Jurkat, Clone E6-1 (cell line): ENCODE measurements at regions not wholly inside any gene's neighbourhood (a gene's known extent, or its start where the extent isn't known, plus 50 kb on each side); places are given as distances from the start of the nearest gene placed in this dataset.

Source experiments
- DNase-seq: peaks from one replicate; pipeline ENCODE4 v3.0.0-alpha.2; 2011; ENCODE audit warnings: low read depth, low spot score
- H3K4me3 ChIP-seq: 2 replicates; pipeline ENCODE4 v1.5.1; 2011; ENCODE audit warnings: mild to moderate bottlenecking, low read length, control low read depth, moderate library complexity

GRCh38 chr5:103435136-103435889 is 127.3 kb downstream of the NUDT12 start:
- H3K4me3 ChIP-seq, result no peak overlapping the region
- DNase-seq, result no peak

GRCh38 chr5:103434057-103434456 is 128.5 kb downstream of the NUDT12 start:
- no peak for DNase-seq
- no peak overlapping the region for H3K4me3 ChIP-seq

- DNase-seq, result no peak
- no peak overlapping the region for H3K4me3 ChIP-seq
Measured at GRCh38 chr5:103433211-103433610, 129.4 kb downstream of the NUDT12 start.

- H3K4me3 ChIP-seq, result no peak overlapping the region
- no peak for DNase-seq
Measured at GRCh38 chr5:103428923-103429322, 133.7 kb downstream of the NUDT12 start.

GRCh38 chr5:103428411-103428871 is 134.1 kb downstream of the NUDT12 start:
- H3K4me3 ChIP-seq, result no peak overlapping the region
- no peak for DNase-seq

- H3K4me3 ChIP-seq, result no peak overlapping the region
- DNase-seq, result no peak
Measured at GRCh38 chr5:103427326-103427725, 135.3 kb downstream of the NUDT12 start.

GRCh38 chr5:103425686-103426454 is 136.7 kb downstream of the NUDT12 start:
- H3K4me3 ChIP-seq, result no peak overlapping the region
- no peak for DNase-seq

GRCh38 chr5:103424453-103425205 is 138.0 kb downstream of the NUDT12 start:
- H3K4me3 ChIP-seq, result no peak overlapping the region
- no peak for DNase-seq

- no peak for DNase-seq
- no peak overlapping the region for H3K4me3 ChIP-seq
Measured at GRCh38 chr5:103424026-103424425, 138.6 kb downstream of the NUDT12 start.

GRCh38 chr5:103422756-103423155 is 139.8 kb downstream of the NUDT12 start:
- DNase-seq, result no peak
- no peak overlapping the region for H3K4me3 ChIP-seq

GRCh38 chr5:103414604-103415003 is 148.0 kb downstream of the NUDT12 start:
- no peak for DNase-seq
- H3K4me3 ChIP-seq, result no peak overlapping the region

- DNase-seq, result no peak
- no peak overlapping the region for H3K4me3 ChIP-seq
Measured at GRCh38 chr5:103411711-103412110, 150.9 kb downstream of the NUDT12 start.

- DNase-seq, result no peak
- H3K4me3 ChIP-seq, result no peak overlapping the region
Measured at GRCh38 chr5:103410172-103410571, 151.6 kb downstream of the MACIR start.

GRCh38 chr5:103409013-103409670 is 150.6 kb downstream of the MACIR start:
- no peak overlapping the region for H3K4me3 ChIP-seq
- DNase-seq, result no peak

- H3K4me3 ChIP-seq, result no peak overlapping the region
- no peak for DNase-seq
Measured at GRCh38 chr5:103408408-103408807, 149.8 kb downstream of the MACIR start.

- no peak overlapping the region for H3K4me3 ChIP-seq
- no peak for DNase-seq
Measured at GRCh38 chr5:103407402-103407801, 148.8 kb downstream of the MACIR start.

GRCh38 chr5:103404483-103404882 is 145.9 kb downstream of the MACIR start:
- no peak for DNase-seq
- no peak overlapping the region for H3K4me3 ChIP-seq

GRCh38 chr5:103402851-103403250 is 144.3 kb downstream of the MACIR start:
- no peak for DNase-seq
- no peak overlapping the region for H3K4me3 ChIP-seq
